Activated CD8-positive, alpha-beta memory T cell treated with anti-CD3 and anti-CD28 coated beads, Interleukin-2, amount 50 U/mL, for 4 hours (primary cell): ENCODE measurements at regions not wholly inside any gene's neighbourhood (a gene's known extent, or its start where the extent isn't known, plus 50 kb on each side); places are given as distances from the start of the nearest gene placed in this dataset.

Experiments
- DNase-seq: peaks from one replicate; pipeline ENCODE4 v3.0.0-alpha.2; 2020

DNA sequence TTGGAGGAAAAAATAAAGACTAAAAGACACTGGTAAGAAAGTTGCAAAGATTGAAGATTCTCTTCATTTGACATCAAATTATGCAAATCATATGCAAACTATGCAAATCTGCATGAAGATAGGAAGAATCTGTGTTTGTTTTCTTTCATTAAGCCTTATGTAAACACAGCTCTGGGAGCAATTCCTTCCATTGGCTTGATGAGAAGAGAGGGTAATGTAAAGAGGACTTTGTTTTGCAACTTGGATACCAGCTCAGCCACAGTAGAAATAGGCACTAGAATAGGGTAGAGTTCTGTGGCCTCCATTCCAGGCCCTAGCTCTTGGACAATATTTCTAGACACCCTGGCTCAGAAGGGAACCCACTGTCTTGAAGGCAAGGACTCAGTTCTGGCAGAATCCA is 388.4 kb upstream of the RASGEF1B start:
- DNase-seq = no peak

GRCh38 chr4:81854406-81854805 is 382.7 kb upstream of the RASGEF1B start:
- DNase-seq = no peak

DNA sequence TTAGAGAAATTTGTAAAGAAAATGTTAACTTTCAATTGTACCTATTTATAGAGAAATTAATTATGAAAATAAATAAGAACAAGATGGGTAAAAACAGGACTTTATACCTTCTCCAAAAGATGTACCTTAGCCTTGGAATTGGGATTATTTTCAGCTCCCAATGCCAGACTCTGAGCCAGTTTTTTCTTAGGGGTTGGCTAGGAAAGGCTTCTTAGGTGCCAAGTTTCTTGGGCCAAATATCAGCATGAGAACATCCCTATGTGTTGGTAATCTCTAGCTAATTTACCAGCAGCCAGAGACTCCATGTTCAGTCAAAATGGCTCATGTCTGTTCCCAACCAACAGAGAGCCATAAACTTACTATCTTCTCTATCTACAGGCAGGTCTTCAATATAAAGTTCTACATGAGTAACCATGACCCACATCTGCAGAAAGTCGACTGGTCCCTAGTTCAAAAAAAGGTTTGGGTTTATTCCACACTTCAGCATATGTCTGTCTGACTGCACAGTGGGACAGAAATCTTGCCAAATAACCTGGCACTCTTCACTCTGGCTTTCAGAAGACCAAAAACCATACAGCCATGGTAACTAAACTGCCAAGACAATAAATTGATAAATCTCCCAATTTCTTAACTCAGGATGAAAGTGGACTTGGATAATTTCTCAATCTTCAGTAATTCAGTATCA is 380.5 kb upstream of the RASGEF1B start:
- DNase-seq = no peak

GRCh38 chr4:81850701-81851100 is 379.0 kb upstream of the RASGEF1B start:
- DNase-seq = no peak

GRCh38 chr4:81845761-81846160 is 374.1 kb upstream of the RASGEF1B start:
- DNase-seq = no peak

DNA sequence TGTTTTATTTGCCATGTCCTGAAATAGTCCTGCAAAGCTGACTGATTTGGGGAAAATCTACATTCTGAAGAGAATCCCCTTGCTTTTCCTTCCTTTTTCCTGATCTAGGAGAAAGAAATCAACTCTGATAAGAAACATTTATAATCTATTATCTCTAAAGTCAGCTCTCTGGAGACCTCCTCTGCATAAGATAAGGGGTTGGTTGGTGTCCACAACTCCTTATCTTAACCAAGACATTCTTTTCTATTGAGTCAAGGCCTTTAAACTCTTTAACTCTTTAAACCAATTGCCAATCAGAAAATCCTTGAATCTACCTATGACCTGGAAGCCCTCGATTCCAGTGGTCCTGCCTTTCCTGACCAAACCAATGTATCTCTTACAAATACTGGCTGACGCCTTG is 373.6 kb upstream of the RASGEF1B start:
- no peak for DNase-seq

DNA sequence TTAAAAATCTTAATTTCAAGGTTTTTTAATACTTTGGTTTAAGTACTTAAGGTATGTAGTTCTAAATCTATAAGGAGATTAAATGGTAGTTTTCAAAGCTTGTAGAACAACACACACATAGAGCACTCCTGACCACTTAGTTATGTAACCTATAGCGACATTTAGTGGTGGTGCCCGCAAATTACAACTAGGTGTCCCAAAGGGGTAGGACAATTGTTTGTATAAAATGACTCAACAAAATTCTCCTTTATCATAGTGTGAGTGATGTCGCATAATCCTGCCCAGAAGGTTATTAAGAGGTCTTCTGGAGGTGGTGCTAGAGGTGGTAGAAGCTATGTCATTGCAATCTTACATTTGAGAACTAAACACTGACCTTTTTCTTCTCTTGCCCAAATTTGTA is 373.0 kb upstream of the RASGEF1B start:
- DNase-seq = peak; percentile 68

DNA sequence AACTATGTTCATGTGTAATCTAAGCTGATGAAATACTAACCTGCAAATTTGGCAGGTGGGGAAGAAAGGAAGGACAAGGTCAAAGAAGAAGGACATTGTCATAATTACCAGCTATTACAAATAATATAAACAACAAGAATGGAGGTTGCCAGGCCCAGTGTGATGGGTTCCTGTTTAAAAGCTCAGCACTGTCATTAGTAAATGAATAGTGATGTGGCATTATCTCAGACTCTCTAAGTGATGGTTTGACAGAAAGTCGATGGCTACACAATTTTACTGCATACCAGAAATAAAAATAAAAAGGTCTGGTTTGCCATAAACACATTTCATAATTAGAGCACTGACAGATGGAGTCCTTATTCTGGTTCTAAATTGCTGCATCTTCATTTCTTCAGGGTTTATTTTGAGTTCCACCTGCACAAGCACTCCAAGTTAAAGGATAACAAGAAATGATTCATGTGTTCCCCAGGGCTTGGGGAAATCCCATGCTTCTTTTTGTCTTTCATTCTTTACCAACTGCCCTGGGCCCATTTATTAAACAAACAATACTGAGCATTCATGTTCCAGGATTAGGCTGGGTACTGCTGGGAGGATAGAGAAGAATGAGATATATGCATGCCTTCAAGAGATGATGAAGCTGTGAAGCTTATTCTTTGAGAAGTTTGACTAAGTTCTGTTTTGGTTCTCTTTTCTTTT is 367.8 kb upstream of the RASGEF1B start:
- no peak for DNase-seq

- no peak for DNase-seq
These were observed 366.9 kb upstream of the RASGEF1B start for GRCh38 chr4:81838586-81838985.

- DNase-seq = no peak
These were observed 365.0 kb upstream of the RASGEF1B start for GRCh38 chr4:81836716-81837115.

DNA sequence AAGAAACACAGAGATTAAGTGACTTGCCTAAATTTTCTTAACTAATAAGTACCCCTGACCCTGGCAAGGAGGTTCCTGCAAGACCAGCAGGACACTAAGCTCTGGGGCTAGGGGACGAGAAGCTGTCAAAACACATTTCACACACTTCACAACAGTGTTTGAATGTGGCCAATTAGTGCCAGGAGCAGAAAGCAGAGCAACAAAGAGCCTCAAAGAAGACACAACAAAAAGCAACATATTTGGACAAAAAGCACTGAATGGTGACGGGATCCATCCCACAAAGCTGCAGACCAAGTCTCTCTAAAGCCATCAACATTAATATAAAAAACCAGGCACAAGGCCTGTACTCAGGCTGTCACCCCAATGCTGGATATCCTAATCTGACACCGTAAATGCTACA is 361.9 kb upstream of the RASGEF1B start:
- no peak for DNase-seq

DNA sequence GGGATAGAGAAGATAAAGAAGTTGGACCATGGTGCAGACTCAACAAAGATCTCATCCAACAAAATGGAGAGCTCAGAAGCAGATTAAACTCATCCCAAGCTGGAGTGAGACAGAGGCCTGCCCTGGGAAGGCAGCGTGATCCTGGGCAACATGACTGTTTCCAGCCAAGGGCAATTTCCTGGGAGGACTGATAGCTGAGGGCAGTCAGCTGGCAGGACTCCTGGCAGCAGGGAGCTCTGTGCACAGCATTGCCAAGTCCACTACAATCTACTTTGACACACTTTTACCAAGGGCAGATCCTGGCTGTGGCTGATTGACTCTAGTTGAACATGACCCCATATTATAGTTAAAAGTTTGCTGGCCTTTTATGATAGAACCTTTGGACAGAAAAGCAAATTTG is 357.3 kb upstream of the RASGEF1B start:
- no peak for DNase-seq

DNA sequence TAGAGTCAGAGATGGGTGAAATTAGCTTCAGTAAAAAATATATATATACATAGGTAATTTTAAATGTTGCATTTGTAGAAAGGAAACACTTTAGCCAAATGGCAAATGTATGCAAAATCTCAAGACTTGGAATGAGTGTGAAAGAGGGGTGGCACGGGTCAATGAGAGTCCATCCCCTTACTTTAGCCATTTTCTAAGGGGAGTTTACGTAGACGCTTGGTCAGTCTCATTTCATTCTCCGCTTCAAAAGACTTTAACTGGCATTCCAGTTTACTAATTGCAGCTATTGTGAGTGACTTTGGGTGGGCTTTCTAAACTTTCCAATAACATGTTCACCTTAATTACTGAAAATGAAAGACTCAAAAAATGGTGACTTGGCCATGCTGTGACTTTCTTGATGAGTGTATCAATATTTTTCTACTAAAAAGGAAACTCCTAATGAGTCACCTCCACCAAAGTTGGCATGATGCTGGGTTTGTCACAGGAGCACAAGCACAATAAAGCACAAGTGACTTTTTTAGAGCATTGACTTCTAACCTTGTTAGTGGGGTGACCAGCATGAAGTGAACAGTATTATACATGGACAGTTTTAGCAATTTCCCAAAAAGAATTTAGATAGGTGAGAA is 356.0 kb upstream of the RASGEF1B start:
- no peak for DNase-seq

GRCh38 chr4:81826817-81827424 is 355.2 kb upstream of the RASGEF1B start:
- DNase-seq = no peak

DNA sequence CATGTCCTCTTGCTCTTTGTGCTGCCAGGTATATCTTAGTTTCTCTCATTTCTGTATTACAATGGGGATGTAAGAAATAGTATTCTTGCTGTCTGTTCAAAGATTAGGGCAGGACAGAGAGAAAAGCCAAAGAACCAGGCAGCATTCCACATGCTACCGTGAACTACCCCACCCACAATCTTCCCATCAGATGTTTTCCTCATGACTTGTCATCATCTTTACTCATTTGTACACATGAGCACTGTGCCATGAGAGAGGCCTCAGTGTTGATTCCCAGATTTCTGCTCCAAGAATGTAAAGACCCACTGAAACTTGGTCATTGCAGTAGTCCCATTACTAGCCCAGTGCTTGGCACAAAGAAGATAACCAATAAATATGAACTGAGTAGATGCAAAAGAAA is 354.6 kb upstream of the RASGEF1B start:
- no peak for DNase-seq

GRCh38 chr4:81818385-81818920 is 346.7 kb upstream of the RASGEF1B start:
- no peak for DNase-seq

GRCh38 chr4:81816031-81816761 is 344.5 kb upstream of the RASGEF1B start:
- no peak for DNase-seq

DNA sequence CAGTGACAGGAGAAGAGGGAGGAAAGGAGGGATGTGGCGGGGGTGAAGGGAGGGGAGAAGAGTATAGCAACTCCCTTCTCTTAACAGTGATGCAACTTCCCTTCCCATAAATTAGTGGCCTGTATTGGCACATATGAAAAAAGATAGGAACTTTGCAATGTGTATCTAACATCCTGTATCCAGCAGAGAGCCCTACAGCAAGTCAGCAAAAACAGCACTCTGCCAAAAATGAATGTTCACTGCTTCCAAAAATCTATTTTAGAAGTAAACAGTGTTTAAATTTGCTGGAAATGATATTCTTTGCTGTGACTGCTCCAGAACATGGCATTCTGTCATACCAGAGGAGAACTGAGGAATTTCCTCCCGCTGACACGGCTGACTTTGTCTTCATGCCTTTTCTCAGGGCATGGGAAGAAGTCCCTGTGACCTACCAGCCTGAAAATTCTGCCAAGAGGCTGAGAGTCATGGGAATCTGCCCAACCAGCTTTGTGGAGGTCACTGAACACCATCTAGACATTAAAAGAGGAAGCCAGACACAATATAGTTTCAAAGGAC is 343.4 kb upstream of the RASGEF1B start:
- DNase-seq = no peak

- DNase-seq = no peak
These were observed 340.0 kb upstream of the RASGEF1B start for GRCh38 chr4:81811562-81812293.

DNA sequence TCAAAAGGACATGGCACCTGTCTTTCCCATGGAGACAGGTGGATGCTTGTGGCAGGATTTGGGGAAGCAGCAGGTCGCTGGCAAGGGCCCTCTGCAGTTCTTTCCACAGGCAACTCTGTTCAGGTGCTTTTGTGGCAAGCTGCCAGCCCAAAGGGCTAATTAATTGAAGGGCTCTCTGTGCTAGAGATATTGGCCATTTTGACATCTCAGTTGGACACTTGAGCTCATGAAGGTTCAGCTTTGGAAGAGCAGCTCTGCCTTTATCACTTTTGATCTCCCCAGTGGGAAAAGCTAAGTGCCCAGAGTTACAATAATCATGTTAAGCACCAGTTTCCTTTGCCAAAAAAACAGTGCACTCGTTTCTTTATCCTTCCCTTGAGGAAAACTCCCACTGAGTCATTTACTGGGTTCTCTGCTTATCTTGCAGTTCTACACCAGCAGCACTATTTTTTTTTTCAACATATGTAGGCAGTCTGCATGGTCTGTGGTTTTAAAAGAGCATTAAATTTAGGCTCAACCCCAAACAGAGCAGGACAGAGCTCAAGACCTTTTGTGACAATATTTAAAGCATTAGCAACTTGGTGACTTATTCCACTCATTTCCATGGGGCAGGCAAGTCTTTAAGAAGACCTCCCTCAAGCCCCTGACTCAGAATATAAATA is 336.4 kb upstream of the RASGEF1B start:
- DNase-seq = no peak

- DNase-seq = no peak
These were observed 335.7 kb upstream of the RASGEF1B start for GRCh38 chr4:81807386-81807785.
